Stimulated activated CD8-positive, alpha-beta memory T cell treated with anti-CD3 and anti-CD28 coated beads, Interleukin-15, amount 100 ng/mL, for 1 hour (primary cell): ENCODE measurements at regions not wholly inside any gene's neighbourhood (a gene's known extent, or its start where the extent isn't known, plus 50 kb on each side); places are given as distances from the start of the nearest gene placed in this dataset.
"Not testable (repeated sequence)": the region's sequence is repeated elsewhere in the genome, so short reads cannot be mapped to it uniquely, and the experiment has no call there.

Experiments
- DNase-seq: peaks from one replicate; pipeline ENCODE4 v3.0.0-alpha.2; 2020; ENCODE audit warnings: low read depth

GRCh38 chr1:38746941-38747600, 112.5 kb downstream of the RRAGC start:
- DNase-seq, result no peak

- DNase-seq, result no peak
Observed at GRCh38 chr1:38746402-38746935, 113.1 kb downstream of the RRAGC start.

DNA sequence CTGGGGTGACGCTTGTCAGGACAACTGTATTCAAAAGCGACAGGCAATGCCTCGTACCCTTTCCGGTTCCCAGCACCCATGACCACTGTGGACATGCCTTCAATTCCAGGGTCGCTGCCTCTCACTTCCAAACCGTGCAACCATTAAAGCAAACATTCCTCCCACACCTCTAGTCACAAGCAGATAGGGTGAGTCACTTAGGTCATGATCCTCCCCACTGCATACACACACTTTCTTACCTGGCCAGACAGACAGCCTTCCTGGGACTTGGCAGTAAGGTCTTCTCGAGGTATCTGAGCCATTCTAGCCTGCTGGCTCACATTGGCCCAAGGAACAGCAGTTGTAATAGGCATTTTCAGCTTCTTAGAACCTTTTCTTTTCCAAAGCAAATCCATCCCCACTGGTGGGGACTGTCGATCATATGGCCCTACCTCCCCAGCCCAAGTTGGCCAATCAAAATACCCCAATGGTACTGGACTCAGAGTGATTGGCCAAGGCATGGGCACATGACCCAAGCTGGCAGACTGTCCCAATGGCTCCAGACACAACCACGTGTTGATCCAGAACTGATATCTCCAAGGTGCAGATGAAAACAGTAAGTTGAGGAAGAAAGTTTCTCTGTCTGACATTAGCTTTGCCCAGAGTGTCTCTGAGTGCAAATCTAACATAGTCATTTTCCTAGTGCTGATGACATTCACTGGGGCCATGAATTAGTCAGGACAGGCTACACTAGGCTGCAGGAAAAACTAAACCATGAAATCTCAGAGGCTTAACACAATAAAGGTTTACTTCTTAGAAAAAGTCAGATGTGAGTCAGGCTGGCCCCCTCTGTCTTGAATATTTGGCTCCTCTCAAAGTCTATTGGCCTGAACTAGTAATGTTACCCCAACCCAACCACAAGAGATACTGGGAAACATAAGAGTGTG, 113.8 kb downstream of the RRAGC start:
- no peak for DNase-seq

DNA sequence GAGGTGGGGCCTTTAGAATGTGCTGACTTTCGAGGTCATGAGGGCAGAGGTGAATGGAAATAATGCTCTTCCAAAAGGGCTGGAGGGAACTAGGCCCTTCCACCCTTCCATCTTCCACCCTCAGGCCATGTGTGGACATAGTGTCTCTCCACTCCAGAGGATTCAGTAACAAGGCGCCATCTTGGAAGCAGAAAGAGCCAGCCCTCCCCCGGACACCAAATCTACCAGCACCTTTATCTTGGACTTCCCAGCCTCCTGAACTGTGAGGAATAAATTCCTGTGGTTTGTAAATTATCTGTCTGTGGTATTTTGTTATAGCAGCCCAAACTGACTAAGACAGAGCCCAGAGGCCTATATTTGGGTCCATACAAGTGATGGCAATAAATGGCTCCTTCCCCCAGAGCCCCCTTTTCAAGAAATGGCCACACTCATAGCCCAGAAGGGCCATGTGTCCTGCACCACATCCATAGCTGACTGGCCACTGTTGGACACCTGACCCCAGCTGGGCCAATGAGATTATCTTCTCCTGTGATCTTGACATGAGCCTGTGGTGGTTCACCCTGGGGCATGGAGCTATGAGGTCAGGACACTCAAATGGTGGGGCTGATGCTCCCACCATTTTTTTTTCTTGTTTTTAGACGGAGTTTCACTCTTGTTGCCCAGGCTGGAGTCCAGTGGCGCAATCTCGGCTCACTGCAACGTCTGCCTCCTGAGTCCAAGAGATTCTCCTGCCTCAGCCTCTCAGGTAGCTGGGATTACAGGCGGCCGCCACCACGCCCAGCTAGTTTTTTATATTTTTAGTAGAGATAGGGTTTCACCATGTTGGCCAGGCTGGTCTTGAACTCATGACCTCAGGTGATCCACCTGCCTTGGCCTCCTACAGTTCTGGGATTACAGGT, 114.9 kb downstream of the RRAGC start:
- no peak for DNase-seq

- DNase-seq, result no peak
Observed at GRCh38 chr1:38743184-38743583, 116.4 kb downstream of the RRAGC start.

- no peak for DNase-seq
Observed at GRCh38 chr1:38741341-38741740, 118.2 kb downstream of the RRAGC start.

- no peak for DNase-seq
Observed at GRCh38 chr1:38740487-38740886, 119.1 kb downstream of the RRAGC start.

DNA sequence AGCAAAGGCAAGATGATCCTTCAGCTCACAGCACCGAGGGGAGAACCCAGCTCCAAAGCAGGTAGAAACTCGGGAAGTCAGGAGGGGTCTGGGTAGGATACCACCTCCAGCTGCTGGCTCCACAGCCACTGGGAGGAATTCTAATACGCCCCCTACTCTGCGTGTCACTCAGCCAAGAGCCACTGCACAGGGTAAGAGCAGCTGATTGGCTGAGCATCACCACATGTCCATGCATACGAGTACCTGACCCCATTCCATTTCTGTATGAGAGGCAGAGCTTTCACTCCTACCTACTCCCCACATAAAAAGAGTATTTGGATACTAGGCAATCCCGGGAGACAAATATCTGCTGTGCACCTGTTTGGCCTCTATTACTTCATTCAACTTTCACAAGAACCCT, 121.4 kb downstream of the RRAGC start:
- DNase-seq, result no peak

- no peak for DNase-seq
Observed at GRCh38 chr1:38736399-38736798, 123.2 kb downstream of the RRAGC start.

GRCh38 chr1:38735651-38736161, 123.9 kb downstream of the RRAGC start:
- DNase-seq, result no peak

DNA sequence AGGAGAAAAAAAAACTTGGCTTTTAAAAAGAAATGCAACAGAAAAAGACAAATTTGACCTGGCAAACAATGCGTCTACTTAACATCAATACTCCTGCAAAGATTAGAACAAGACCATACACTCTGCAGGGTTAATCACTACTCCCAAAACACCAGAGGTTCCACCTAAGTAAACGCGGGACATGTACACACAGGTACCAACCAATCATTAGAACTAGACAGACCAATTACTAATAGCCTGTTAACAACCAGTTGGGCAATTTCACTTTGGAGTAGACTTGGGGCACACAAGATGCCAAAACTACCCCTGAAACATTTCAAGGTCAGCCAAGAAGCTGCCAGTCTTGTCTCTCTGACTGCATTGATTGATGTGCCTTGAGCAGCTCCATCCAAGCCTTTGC, 125.8 kb downstream of the RRAGC start:
- no peak for DNase-seq

DNA sequence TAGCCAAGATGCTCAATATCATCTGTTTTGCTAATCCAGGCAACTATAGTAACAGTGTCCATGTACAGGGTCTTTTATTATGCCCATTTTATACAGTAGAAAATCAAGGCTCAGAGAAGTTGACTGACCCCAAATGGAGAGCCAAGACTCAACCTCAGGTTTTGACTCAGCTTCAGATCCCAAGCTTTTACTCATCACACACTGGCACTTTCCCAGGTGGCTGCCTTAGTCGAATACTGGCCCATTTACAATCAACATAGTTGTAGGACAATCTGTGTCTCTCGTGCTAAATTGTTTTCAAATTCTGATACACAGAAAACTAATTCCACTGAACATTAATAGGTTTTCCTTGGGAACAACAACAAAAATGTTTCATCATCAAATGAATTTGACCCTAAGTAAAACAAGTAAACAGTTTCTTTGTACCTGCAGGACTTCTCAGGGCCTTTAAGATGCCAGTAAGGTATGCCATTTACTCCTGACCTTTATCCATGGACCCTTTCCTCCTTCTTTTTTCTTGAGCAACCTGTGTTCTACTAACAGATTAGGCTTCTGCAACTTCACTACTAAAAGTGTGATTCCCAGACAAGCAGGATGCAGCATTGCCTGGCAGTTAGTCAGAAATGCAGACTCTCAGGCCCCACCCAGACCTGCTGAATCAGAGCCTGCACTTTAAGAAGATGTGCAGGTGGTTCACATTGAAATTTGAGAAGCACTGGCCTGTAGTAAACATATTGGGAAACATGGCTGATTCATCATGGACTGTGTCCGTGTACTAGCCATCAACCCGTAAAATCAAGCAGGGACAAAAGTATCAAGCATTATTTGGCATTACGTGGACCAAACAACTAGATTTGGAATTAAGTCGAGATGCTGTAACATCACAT, 128.8 kb downstream of the RRAGC start:
- no peak for DNase-seq

GRCh38 chr1:38728585-38728908, 131.0 kb downstream of the RRAGC start:
- no peak for DNase-seq

- DNase-seq, result no peak
Observed at GRCh38 chr1:38727684-38728584, 131.6 kb downstream of the RRAGC start.

- DNase-seq, result not testable (repeated sequence)
Observed at GRCh38 chr1:38725321-38725961, 134.1 kb downstream of the RRAGC start.

DNA sequence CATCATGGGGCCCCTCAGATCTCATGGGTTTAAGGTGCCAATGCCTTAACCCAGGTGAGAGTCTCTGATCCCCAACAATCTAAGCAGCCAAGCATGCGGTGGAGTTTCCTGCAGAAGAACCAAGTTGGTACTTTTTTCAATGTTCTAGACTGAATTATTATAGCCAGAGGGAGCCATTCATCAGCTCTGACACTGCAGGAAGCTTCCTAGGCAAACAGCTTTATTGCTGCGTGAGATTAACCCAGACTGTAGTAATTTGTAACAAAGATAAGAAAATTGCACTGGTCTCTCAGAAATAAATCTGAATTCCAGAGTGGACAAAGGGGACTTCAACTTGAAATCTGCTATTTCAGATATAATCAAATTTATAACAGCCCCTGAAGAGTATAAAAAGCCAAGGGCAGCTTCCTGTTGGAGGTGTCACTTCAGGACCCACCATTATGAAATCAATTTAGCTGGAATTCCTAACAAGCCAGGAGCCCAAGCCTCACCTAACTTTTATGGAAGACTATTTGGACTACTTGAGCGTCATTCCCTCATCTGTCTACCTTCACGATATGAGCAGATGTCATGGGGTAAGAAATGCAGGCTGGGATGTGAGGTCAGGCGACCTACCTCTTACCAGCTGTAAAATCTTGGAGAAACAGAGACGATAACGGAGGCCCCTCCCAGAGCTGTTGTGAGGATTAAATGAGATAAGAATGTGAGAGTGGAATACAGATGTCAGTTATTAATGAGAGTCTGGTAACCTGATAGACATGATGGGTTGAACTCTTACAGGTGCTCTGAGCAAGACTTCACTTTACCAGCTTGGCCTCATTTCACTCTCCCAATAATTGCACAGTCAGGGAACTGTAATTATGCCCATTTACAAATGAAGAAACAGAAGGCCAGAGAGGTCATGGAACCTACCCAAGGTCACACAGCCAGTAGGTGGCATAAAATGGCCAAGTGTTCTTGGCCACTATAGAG, 135.1 kb downstream of the RRAGC start:
- DNase-seq, result no peak

DNA sequence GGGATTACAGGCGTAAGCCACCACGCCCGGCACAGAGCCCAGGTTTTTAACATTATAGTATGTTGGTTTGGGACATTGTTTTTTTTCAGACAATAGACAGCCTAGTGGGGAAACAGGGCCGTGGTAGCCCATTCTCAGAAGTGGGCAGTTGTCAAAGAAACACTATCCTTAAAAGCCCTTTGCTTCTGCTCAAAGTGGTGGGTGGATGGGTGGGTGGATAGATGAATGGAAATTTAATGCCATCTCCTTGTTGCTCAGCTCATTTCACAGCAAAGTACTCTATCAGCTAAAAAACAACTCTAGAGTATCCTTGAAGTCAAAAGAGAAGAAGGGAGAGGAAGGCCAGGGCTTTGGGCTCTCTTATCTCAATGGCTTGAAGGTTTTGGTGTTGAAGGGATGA, 137.8 kb downstream of the RRAGC start:
- no peak for DNase-seq

DNA sequence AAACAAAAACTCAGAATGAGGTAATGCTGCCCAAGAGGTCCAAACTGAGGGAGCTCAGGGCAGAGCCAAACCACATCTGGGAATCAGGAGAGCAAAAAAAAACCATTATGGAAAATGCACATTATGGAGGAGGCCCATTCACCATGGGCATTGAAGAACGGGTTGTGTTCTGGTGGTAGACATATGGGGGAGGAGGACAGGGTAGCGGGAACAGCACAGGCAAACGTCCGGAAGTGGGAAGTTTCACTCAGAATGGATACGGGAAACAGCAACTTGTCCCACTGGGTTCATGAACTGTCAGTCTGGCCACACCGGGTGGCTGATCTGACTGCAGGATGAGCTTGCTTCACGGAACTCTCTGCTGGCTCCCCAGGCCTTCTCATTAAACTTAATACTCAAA, 139.7 kb downstream of the RRAGC start:
- no peak for DNase-seq
